AG04449 (cell line): ENCODE measurements at regions not wholly inside any gene's neighbourhood (a gene's known extent, or its start where the extent isn't known, plus 50 kb on each side); places are given as distances from the start of the nearest gene placed in this dataset.
"Not testable (repeated sequence)": the region's sequence is repeated elsewhere in the genome, so short reads cannot be mapped to it uniquely, and the experiment has no call there.

Experiments used
- CTCF ChIA-PET: fragments of 350-600 bp; formaldehyde crosslinking; extraction: SDS; loops from one replicate; lab custom pipeline; 2021; ENCODE audit warnings: antibody characterized with exemption; lab: Yijun Ruan, JAX
- POLR2A ChIA-PET: fragments of 400-600, 350-600 bp; formaldehyde crosslinking; extraction: SDS; loops from one replicate; lab custom pipeline; 2020; ENCODE audit warnings: antibody characterized with exemption, inconsistent platforms; lab: Yijun Ruan, JAX
- DNase-seq: peaks from one replicate; pipeline ENCODE4 v3.0.0-alpha.2; 2010; ENCODE audit warnings: low read depth, low spot score
- H3K4me3 ChIP-seq: 2 replicates; pipeline ENCODE4 v1.5.1; 2011; ENCODE audit warnings: low read depth, mild to moderate bottlenecking, control low read depth, low read length
- CTCF ChIP-seq: IDR thresholded peaks from one replicate; pipeline ENCODE4 v1.5.1; 2011; ENCODE audit warnings: mild to moderate bottlenecking, moderate library complexity, low read length, control low read depth, inconsistent platforms; ENCODE audit not compliant: insufficient read depth; ENCODE audit errors: missing control alignments

DNA sequence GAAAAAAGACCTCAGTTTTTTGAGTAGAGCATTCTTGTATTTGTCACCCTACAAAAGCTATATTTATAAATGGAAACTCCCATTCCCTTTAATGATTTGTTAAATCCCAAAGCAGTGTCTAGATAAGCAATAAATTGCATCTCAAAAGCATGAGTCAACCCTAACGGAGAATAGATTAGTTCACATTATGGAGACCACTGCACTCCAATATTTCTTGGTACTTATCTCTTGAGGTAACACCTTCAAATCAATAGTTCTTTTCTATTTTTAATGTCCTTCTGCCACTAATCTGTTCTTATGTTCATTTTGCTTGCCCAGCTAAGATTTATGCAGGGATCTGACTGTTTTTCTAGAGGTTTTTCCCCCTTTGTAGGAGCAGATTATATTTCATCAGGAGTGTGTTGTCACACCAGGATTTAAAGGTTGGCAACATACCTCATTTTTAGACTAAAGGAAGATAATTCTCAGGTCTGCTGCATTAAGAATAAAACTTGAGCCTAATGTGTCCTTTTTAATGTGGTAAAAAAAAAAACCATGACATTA, 91.4 kb upstream of the ADGRG2 start:
- no peak for DNase-seq
- ChIA-PET POLR2A (no interaction called here), CTCF (no interaction called here)
- TF ChIP-seq CTCF: no peak
- no peak overlapping the region for H3K4me3 ChIP-seq

- POLR2A ChIA-PET: no interaction called here
Measured at GRCh38 chrX:19214311-19214710, 92.0 kb upstream of the ADGRG2 start.

GRCh38 chrX:19225909-19226308, 103.6 kb upstream of the ADGRG2 start:
- ChIA-PET POLR2A (no interaction called here), CTCF (no interaction called here)
- no peak for DNase-seq
- H3K4me3 ChIP-seq: no peak overlapping the region
- no peak for TF ChIP-seq CTCF

More at GRCh38 chrX:19214311-19214710, 92.0 kb upstream of the ADGRG2 start:
- TF ChIP-seq CTCF: no peak
- CTCF ChIA-PET: no interaction called here
- H3K4me3 ChIP-seq: no peak overlapping the region
- DNase-seq: no peak

GRCh38 chrX:19229896-19230295, 107.6 kb upstream of the ADGRG2 start:
- CTCF ChIA-PET, DNase-seq, H3K4me3 ChIP-seq, POLR2A ChIA-PET: not testable (repeated sequence)

- CTCF ChIA-PET: no interaction called here
- POLR2A ChIA-PET: no interaction called here
- no peak for DNase-seq
- TF ChIP-seq CTCF: no peak
- H3K4me3 ChIP-seq: no peak overlapping the region
Measured at GRCh38 chrX:19237901-19238300, 105.8 kb upstream of the PDHA1 start.

GRCh38 chrX:19243431-19243830, 100.3 kb upstream of the PDHA1 start:
- CTCF ChIA-PET: no interaction called here

GRCh38 chrX:19244921-19245320, 98.8 kb upstream of the PDHA1 start:
- CTCF ChIA-PET, H3K4me3 ChIP-seq, POLR2A ChIA-PET, DNase-seq: not testable (repeated sequence)

More at GRCh38 chrX:19243431-19243830, 100.3 kb upstream of the PDHA1 start:
- POLR2A ChIA-PET: no interaction called here
- H3K4me3 ChIP-seq: no peak overlapping the region
- no peak for TF ChIP-seq CTCF
- DNase-seq: no peak
